ENCODE measurements at regions not wholly inside any gene's neighbourhood (a gene's known extent, or its start where the extent isn't known, plus 50 kb on each side); places are given as distances from the start of the nearest gene placed in this dataset.

GRCh38 chr9:82558346-82558745 lies 504.6 kb downstream of the RASEF start:
- TF ChIP-seq CTCF (IDR thresholded peaks at IDR 0.05) (no peak), POLR2A (IDR thresholded peaks at IDR 0.05) (no peak), POLR2AphosphoS5 (IDR thresholded peaks at IDR 0.05) (no peak)
- no peaks in the 10 kb centered on the region for H3K27me3 ChIP-seq
- no peaks in the 10 kb centered on the region for H3K9me3 ChIP-seq
- no peaks in the 10 kb centered on the region for H3K36me3 ChIP-seq
- DNase-seq (ENCODE audit: low spot score in 2 of 2), result no peak
- no peak overlapping the region for H3K27ac ChIP-seq
- no peaks in the 10 kb centered on the region for H3K4me1 ChIP-seq
- no peak overlapping the region for H3K4me3 ChIP-seq
- intact Hi-C loops (cut with DNase I; ENCODE audit: low total_unique reads), result no loop called here

- Histone ChIP-seq H3K27ac (no peak overlapping the region), H3K4me1 (no peaks in the 10 kb centered on the region), H3K27me3 (no peaks in the 10 kb centered on the region), H3K9me3 (no peaks in the 10 kb centered on the region), H3K36me3 (no peaks in the 10 kb centered on the region), H3K4me3 (no peak overlapping the region)
- intact Hi-C loops (cut with DNase I; ENCODE audit: low total_unique reads), result no loop called here
- TF ChIP-seq POLR2A (IDR thresholded peaks at IDR 0.05), result no peak
- TF ChIP-seq POLR2AphosphoS5 (IDR thresholded peaks at IDR 0.05), result no peak
- TF ChIP-seq CTCF (IDR thresholded peaks at IDR 0.05), result no peak
- no peak for DNase-seq (ENCODE audit: low spot score in 2 of 2)
These were observed 503.9 kb downstream of the RASEF start for GRCh38 chr9:82558855-82559630.

GRCh38 chr9:82560036-82560435 lies 502.9 kb downstream of the RASEF start:
- no peak overlapping the region for H3K27ac ChIP-seq
- H3K9me3 ChIP-seq, result no peaks in the 10 kb centered on the region
- H3K36me3 ChIP-seq, result no peaks in the 10 kb centered on the region
- no peaks in the 10 kb centered on the region for H3K4me1 ChIP-seq
- no peaks in the 10 kb centered on the region for H3K27me3 ChIP-seq
- no peak for TF ChIP-seq POLR2AphosphoS5 (IDR thresholded peaks at IDR 0.05)
- intact Hi-C loops (cut with DNase I; ENCODE audit: low total_unique reads), result no loop called here
- DNase-seq (ENCODE audit: low spot score in 2 of 2), result no peak
- H3K4me3 ChIP-seq, result no peak overlapping the region

- no peak for DNase-seq (ENCODE audit: low spot score in 2 of 2)
- intact Hi-C loops (cut with DNase I; ENCODE audit: low total_unique reads), result no loop called here
- Histone ChIP-seq H3K4me3 (no peak overlapping the region), H3K27me3 (no peaks in the 10 kb centered on the region), H3K4me1 (no peaks in the 10 kb centered on the region), H3K36me3 (no peaks in the 10 kb centered on the region), H3K27ac (no peak overlapping the region), H3K9me3 (no peaks in the 10 kb centered on the region)
- no peak for TF ChIP-seq POLR2A (IDR thresholded peaks at IDR 0.05)
- no peak for TF ChIP-seq CTCF (IDR thresholded peaks at IDR 0.05)
- no peak for TF ChIP-seq POLR2AphosphoS5 (IDR thresholded peaks at IDR 0.05)
These were observed 502.5 kb downstream of the RASEF start for GRCh38 chr9:82560457-82560904.

GRCh38 chr9:82563094-82563493 lies 499.8 kb downstream of the RASEF start:
- intact Hi-C loops (cut with DNase I; ENCODE audit: low total_unique reads), result no loop called here
- TF ChIP-seq POLR2A (IDR thresholded peaks at IDR 0.05) (no peak), POLR2AphosphoS5 (IDR thresholded peaks at IDR 0.05) (no peak), CTCF (IDR thresholded peaks at IDR 0.05) (no peak)
- Histone ChIP-seq H3K36me3 (no peaks in the 10 kb centered on the region), H3K27ac (no peak overlapping the region), H3K4me1 (no peaks in the 10 kb centered on the region), H3K27me3 (no peaks in the 10 kb centered on the region), H3K4me3 (no peak overlapping the region), H3K9me3 (no peaks in the 10 kb centered on the region)
- no peak for DNase-seq (ENCODE audit: low spot score in 2 of 2)

Measured in breast epithelium (tissue), 4 donors.